ENCODE measurements at regions not wholly inside any gene's neighbourhood (a gene's known extent, or its start where the extent isn't known, plus 50 kb on each side); places are given as distances from the start of the nearest gene placed in this dataset.
A peak's percentile ranks its signal among the peaks of the same experiment; 100 is the strongest.

DNA sequence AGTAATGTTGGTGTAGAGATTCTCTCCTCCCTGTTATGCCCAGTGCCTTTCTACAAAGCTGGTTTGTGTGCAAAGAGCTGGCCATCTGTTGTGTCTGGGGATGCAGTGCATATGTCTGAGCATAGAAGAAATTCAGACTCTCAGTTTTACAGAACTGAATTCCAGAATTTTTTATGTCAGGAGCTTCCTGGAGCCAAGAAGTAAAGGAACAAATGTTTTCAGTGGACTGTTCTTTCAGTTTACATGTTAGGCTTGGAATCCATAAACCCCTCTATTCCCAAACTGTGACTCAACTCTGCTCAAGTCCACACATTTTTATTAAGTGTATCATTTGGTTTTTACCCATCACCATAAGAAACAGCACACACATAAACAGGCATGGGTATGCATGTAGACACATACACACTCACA, 366.0 kb downstream of the BRINP1 start:
- Histone ChIP-seq H3K4me1 (ENCODE audit: control insufficient read depth in 2 of 3, insufficient read depth in 2 of 3, low read depth in 1 of 3, low read length in 3 of 3) (peaks cover 0 to 18% (median 5%) of the 10 kb centered on the region in 3 donors), H3K27me3 (ENCODE audit: control insufficient read depth, insufficient read depth, low read length) (no peaks in the 10 kb centered on the region), H3K9me3 (ENCODE audit: control insufficient read depth in 2 of 3, insufficient read depth in 1 of 3, low read length in 3 of 3) (no peaks in the 10 kb centered on the region), H3K36me3 (ENCODE audit: control insufficient read depth in 2 of 3, insufficient read depth in 3 of 3, low read length in 3 of 3) (no peaks in the 10 kb centered on the region), H3K9ac (ENCODE audit: low read length in 3 of 3) (no peak overlapping the region), H3K27ac (ENCODE audit: low read depth in 2 of 2, low read length in 2 of 2) (peak overlapping the region in 1 of 2 donors; percentile 11), H3K4me3 (ENCODE audit: low read length in 3 of 3) (no peak overlapping the region)
- TF ChIP-seq, protein P1, sequence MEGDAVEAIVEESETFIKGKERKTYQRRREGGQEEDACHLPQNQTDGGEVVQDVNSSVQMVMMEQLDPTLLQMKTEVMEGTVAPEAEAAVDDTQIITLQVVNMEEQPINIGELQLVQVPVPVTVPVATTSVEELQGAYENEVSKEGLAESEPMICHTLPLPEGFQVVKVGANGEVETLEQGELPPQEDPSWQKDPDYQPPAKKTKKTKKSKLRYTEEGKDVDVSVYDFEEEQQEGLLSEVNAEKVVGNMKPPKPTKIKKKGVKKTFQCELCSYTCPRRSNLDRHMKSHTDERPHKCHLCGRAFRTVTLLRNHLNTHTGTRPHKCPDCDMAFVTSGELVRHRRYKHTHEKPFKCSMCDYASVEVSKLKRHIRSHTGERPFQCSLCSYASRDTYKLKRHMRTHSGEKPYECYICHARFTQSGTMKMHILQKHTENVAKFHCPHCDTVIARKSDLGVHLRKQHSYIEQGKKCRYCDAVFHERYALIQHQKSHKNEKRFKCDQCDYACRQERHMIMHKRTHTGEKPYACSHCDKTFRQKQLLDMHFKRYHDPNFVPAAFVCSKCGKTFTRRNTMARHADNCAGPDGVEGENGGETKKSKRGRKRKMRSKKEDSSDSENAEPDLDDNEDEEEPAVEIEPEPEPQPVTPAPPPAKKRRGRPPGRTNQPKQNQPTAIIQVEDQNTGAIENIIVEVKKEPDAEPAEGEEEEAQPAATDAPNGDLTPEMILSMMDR (IDR thresholded peaks at IDR 0.05; ENCODE audit: borderline replicate concordance, extremely low read depth, insufficient read depth), result no peak
- intact Hi-C loops (cut with DNase I), result no loop called here
- FAIRE-seq (no peak), DNase-seq (no peak)

DNA sequence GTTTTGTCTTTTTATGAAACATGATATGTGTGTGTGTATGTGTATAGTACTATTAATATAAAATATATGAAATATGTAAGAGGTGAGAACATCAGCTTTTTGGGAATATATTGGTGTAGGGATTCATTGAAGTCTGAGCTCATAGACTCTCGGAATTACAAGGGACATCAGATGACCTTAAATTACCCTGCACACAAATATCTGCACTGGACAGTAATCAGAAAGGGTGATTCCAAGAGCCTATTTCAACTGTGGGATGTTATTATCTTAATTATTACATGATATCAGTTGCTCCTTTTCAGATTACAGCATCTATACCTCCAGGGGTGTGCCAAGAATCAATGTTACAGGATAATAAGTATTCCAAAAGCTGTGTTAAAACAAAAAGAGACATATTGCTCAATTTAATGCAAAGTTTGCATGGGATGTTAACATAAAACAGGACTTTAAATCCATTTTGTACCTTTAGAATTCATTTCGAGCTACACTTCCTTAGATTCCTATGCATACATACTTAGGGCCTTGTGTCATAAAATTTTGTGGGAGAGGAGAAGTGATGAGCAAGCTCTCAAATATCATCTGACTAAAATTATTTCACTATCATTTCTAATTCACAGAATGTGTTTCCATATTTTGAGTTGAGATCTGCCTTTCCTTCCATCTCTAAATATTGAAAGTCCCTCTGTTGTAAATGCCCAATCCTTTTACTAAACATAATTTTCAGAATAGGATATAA, 365.2 kb downstream of the BRINP1 start:
- Histone ChIP-seq H3K9me3 (ENCODE audit: control insufficient read depth in 2 of 3, insufficient read depth in 1 of 3, low read length in 3 of 3) (no peaks in the 10 kb centered on the region), H3K4me1 (ENCODE audit: control insufficient read depth in 2 of 3, insufficient read depth in 2 of 3, low read depth in 1 of 3, low read length in 3 of 3) (peaks cover 0 to 18% (median 5%) of the 10 kb centered on the region in 3 donors), H3K4me3 (ENCODE audit: low read length in 3 of 3) (no peak overlapping the region), H3K27me3 (ENCODE audit: control insufficient read depth, insufficient read depth, low read length) (no peaks in the 10 kb centered on the region), H3K9ac (ENCODE audit: low read length in 3 of 3) (no peak overlapping the region), H3K36me3 (ENCODE audit: control insufficient read depth in 2 of 3, insufficient read depth in 3 of 3, low read length in 3 of 3) (no peaks in the 10 kb centered on the region), H3K27ac (ENCODE audit: low read depth in 2 of 2, low read length in 2 of 2) (peak overlapping the region; percentile 7 to 81)
- intact Hi-C loops (cut with DNase I), result no loop called here
- TF ChIP-seq, protein P1 (IDR thresholded peaks at IDR 0.05; ENCODE audit: borderline replicate concordance, extremely low read depth, insufficient read depth), result no peak
- DNase-seq, result no peak
- no peak for FAIRE-seq

DNA sequence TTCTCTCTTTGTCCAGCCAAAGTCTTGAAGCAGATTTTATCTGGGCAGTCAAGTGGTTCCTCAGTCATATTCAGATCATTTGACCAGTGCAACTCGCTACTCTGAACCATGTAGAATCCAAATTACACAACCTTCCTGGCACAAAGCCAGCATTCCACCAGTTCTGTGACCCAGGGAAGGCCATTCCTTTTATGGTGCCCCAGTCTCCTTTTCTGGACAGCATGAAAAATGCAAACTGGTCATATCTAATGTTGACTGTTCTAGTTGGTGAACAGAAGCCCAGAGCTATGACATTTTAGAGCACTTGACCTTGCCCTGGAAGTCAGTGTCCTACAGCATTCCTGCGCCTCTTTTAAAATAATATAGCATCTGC, 364.6 kb downstream of the BRINP1 start:
- H3K9me3 ChIP-seq (ENCODE audit: control insufficient read depth in 2 of 3, insufficient read depth in 1 of 3, low read length in 3 of 3), result no peaks in the 10 kb centered on the region
- DNase-seq (peak; percentile 74 to 92 (median 85)), FAIRE-seq (peak; percentile 98)
- TF ChIP-seq, protein P1 (IDR thresholded peaks at IDR 0.05; ENCODE audit: borderline replicate concordance, extremely low read depth, insufficient read depth), result no peak
- H3K4me1 ChIP-seq (ENCODE audit: control insufficient read depth in 2 of 3, insufficient read depth in 2 of 3, low read depth in 1 of 3, low read length in 3 of 3), result peaks cover 0 to 18% (median 5%) of the 10 kb centered on the region in 3 donors
- no peak overlapping the region for H3K9ac ChIP-seq (ENCODE audit: low read length in 3 of 3)
- H3K27ac ChIP-seq (ENCODE audit: low read depth in 2 of 2, low read length in 2 of 2), result peak overlapping the region; percentile 84 to 88
- H3K4me3 ChIP-seq (ENCODE audit: low read length in 3 of 3), result no peak overlapping the region
- H3K27me3 ChIP-seq (ENCODE audit: control insufficient read depth, insufficient read depth, low read length), result no peaks in the 10 kb centered on the region
- intact Hi-C loops (cut with DNase I), result no loop called here
- H3K36me3 ChIP-seq (ENCODE audit: control insufficient read depth in 2 of 3, insufficient read depth in 3 of 3, low read length in 3 of 3), result no peaks in the 10 kb centered on the region
